NCI-H146 treated with DMSO at 0.1 percent for 48 hours (cell line): ENCODE measurements at regions not wholly inside any gene's neighbourhood (a gene's known extent, or its start where the extent isn't known, plus 50 kb on each side); places are given as distances from the start of the nearest gene placed in this dataset.

Experiments used
- DNase-seq: peaks from one replicate; lab custom pipeline; 2025; ENCODE audit not compliant: unreplicated experiment; lab: John Stamatoyannopoulos, UW

DNA sequence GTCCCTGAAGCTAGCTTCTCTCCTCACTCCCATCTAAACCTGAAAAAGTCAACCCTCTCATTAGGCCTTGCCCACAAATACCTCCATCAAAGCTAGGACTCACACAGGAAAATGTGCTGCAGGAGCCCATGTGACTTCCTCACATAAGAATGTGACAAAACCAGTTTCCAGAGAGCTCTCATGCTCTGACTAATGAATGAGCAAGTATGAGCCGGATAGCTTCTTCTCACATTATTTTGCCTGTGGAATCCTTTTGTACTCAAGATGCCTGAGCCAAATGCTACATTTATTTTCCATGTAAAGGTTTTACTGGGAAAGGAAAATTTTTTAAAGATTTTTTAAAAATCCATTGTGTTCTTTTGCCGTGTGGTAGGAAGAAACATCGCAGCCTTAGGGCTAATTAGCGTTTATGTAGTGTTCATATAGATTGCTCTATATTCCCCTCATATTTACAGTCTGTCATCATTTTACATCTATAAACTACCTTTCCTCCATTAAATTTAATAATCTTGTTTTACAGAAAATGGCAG lies 68.6 kb upstream of the CCN6 start:
- no peak for DNase-seq

DNA sequence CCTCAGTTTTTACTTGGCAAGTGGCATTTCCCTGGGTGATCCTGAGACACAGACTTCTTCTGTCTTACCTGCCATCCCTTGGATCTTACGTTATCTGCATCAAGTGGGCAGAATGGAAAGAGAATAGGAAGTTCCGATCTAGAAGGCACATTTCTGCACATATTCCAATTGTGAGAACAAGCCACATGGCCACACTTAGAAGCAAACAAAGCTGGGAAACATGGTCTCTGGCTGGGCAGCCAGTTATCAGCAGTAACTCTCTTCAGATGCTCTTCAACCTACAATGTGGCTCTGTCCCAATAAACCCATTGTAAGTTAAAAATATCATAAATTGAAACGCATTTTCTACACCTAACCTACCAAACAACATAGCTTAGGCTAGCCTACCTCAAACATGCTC lies 67.3 kb upstream of the CCN6 start:
- DNase-seq = no peak

DNA sequence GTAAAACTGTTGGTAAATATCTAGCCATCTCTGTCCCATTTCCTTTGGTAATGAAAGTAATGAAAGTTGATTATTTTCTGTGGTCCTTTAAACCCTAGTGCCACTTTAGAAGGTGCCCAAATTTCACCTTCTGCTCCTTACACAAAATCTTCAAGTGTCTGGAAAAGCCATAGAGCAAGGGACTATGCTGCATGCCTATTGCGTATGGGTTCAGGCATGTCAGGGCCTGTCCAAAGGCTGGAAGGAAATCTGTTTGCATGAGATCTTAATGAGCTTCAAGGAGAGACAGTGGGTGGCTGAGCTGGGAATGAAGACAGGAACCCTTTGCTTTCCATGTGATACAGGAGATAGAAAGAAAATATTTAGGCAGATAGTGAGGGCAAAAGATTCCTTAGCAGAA lies 66.6 kb upstream of the CCN6 start:
- no peak for DNase-seq

DNA sequence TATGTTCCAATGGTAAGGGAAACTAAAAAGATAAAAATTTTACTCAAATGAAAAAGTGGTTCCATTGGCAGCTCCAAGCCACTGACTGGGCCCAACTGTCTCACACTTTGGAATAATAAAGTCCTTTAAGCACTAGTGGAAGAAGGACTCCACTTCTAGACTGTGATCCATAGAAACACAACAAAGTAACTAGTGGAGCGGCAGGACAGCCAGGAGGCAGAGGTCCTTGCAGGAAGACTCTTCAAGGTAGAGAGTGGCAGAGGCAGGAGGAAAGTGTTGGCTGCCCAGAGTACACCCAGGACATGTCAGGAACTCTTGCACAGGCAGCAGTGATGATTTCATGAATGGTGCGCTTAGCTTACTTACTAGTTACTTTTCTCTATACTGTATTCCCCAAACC lies 65.0 kb upstream of the CCN6 start:
- DNase-seq = no peak

DNA sequence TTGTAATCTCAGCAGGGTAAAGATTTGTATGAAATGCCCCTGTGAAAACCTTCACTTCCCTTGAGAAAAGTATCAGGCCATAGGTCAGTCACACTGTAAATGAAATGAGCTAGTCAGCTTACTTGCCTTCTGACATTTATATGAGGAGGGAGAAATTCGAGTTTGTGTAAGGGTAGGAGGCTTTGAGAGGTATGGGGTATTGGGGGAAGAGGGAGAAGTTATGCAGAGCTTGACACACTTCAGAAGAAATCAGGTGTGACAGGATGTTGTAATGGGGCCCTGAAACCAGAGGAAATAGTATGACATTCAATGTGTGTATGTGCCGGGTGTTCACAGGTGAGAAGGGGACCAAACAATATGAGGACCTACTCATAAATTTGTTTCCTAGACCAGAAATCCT lies 64.2 kb upstream of the CCN6 start:
- no peak for DNase-seq

DNA sequence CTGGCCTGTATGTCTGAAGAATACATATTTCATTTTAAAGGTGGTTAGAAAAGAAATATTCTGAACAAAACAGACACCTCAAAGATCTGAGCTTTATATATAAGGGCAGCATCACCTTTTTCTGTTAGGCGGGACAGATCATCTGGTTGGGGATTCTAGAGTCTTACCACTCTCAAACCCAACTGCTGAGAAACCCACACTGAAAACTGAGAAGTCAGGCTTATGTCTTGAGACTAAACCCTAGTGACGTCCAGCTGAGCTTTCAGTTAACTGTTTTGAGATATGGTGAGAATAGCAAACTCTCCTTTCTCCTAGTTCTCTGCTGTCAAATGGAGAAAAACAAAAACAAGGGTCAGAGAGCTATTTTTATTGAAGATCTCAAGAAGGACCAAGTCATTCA lies 63.7 kb upstream of the CCN6 start:
- no peak for DNase-seq

DNA sequence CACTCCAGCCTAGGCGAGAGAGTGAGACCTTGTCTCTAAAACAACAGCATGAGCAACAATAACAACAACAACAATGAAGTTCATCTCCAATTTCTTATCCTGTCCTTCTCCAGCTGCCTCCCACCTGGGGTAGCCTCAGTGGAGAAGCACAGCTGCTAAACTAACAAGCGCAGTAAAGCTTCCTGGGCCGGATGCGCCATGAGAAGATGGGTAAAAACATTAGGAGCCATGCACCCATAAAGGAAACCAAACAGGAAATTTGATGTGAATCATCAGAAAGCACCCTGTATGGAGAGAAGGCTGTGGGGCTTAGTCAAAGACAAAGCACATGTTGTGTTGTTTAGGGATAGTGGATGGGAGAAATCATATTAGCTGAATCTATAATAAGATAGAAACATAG lies 61.1 kb upstream of the CCN6 start:
- DNase-seq = no peak

DNA sequence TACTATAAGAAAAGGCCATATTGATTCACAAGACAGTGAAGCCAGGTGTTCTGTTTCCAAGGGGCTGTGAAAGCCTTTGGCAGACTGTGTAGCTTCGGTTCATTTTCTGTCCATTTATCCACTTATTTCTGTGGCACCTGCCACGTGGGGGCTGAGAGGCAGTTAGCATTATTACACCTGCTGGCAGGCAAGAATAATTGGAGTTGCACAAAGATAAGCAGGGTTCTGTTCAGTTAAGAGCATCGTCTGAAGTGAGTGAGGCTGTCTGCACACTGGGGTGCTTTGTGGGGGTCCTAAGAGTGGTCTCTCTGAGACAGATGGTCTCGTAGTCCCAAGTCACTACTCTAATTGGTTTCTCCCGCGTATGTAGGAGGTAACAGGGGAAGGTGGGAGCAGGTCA lies 60.6 kb upstream of the CCN6 start:
- DNase-seq = peak; percentile 71

DNA sequence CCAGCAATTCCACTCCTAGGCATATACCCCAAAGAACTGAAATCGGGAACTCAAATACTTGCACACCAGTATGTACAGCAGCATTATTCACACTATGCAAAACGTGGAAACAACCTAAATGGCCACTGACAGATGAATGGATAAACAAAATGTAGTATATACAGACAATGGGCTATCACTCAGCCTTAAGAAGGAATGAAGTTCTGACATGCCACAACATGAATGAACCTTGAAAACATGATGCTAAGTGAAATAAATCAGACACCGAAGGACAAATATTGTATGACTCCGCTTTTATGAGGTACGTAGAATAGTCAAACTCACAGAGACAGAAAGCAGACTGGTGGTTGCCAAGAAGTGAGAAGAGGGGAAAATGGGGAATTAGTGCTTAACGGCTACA lies 59.1 kb upstream of the CCN6 start:
- DNase-seq = no peak

DNA sequence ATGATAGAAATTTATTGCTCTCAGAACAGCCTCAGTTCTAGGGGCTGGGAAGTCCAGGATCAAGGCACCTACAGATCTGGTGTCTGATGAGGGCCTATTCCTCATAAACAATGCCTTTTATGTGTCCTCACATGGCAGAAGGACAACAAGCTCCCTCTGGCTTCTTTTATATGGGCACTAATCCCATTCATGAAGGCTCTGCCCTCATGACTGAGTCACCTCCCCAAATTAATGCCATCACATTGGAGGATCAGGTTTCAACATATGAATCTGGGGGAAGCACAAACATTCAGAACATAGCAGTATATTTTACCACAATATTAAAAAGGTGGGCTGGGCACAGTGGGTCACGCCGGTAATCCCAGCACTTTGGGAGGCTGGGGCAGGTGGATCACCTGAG lies 58.5 kb upstream of the CCN6 start:
- DNase-seq = no peak

DNA sequence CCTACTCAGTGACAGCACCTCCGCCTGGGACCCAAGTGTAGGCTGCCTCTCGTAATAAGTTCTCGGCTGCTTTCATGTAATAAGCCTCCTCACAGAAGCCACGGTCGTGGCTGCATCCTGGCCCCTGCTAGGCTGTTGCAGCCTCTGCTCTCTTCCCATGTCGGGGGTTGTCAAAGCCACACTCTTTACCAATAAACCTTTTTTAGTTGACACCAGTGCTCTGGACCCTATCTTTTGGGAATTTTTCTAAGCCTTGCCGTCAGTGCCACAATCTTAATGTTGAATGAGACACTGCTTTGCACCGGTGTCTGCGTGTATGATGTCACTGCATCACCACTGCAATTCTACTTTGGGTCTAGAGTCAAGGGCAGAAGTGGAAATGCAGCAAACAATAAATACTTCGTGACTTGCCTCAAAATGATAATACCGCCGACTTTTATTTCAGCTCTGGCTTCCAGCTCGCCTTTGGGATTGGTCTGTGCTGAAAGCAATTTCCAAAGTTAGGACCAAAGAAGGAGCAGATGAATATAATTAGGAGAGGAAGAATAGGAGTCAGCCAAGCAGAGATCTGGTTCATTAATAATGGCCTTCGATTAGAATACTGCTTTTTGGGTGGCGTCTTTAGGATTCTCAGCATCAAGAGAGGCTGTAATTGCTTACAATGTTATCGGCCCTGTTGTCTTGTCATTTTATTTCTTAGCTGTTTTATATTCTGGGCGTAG lies 57.6 kb upstream of the CCN6 start:
- DNase-seq = no peak

DNA sequence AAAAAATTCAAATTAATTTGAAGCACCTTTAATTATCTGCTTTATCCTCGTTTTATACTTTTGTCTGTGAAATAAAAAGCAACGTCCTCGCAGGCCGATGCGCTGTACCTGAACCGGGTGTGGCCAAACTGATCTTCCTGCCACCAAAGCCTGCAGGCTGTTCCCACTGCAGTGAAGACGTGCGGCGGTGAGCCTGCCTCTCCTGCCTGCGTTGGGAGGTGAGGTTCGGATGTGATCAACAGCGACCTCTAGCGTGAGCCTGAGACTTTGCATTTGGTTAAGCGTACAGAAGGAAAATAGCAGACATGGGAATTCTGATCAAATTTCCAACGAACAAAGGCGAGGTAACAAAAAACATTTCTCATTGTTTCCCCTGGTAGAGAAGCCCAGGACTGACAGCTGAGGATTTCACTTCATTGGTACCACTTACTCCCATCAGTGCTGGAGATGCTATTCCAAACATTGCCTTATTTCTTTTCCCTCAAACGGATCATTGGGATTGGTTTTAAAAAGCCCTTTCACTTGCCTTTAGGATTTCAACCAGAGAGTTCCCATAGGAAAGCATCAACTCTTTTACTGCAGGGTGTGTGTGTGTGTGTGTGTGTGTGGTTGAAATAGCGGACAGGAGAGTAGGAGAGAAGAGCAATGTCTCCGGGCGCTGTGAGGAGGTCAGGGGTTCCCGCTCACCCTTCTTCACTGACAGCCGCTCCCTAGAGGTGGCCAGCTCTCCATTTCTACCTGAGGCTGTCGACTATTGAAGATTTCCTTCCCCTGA lies 56.6 kb upstream of the CCN6 start:
- peak; percentile 75 for DNase-seq

DNA sequence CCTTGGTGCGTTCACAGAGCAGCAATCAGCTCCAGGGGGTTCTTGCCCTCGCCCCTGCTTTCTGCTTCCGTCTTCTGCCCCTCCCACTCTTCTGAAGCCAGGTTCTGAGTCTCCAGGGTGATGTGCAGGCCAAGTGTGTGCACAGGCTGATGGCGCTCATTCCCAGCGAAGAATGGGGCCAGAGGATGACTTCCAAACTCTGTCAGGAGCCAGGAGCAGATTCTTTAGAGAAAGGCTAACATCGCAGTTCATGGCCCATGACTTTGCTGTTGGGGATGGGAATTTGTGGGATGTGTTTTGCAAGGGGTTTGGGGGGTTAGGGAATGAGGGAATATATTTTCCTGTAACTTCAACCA lies 56.1 kb upstream of the CCN6 start:
- no peak for DNase-seq

DNA sequence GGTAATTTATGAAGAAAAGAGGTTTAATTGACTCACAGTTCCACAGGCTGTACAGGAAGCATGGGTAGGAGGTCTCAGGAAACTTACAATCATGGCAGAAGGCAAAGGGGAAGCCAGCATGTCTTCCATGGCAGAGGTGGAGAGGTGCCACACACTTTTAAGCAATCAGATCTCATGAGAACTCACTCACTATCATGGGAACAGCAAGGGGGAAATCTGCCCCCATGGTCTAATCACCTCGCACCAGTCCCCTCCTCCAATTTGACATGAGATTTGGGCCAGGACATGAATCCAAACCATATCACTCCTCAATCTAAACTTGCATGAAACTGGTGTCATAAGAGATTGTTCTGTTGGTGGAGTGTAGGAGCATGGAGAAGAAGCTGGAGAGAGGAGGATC lies 51.6 kb upstream of the CCN6 start:
- no peak for DNase-seq
